Stimulated activated effector memory CD8-positive, alpha-beta T cell treated with anti-CD3 and anti-CD28 coated beads, Interleukin-12 subunit alpha, Interleukin-12 subunit beta, amount 100 ng/mL, for 72 hours (primary cell): ENCODE measurements at regions not wholly inside any gene's neighbourhood (a gene's known extent, or its start where the extent isn't known, plus 50 kb on each side); places are given as distances from the start of the nearest gene placed in this dataset.
"Not testable (repeated sequence)": the region's sequence is repeated elsewhere in the genome, so short reads cannot be mapped to it uniquely, and the experiment has no call there.

ENCODE experiments used
- ATAC-seq: fragments of 150-1000 bp; cut with Tn5 transposase; 2 replicates; pipeline ENCODE4 v1.10.0; 2021
- DNase-seq, 2 donors: peaks; one replicate each; pipeline ENCODE4 v3.0.0; 2021 to 2022; ENCODE audit warnings: low spot score in 2 of 2
- H3K27ac Mint-ChIP-seq: one replicate; pipeline ENCODE4 v1.8.0; 2022; ENCODE audit warnings: mild to moderate bottlenecking, mixed read lengths
- H3K36me3 Mint-ChIP-seq: one replicate; pipeline ENCODE4 v1.8.0; 2022; ENCODE audit warnings: mild to moderate bottlenecking, mixed read lengths
- H3K4me1 Mint-ChIP-seq: one replicate; pipeline ENCODE4 v1.8.0; 2022; ENCODE audit warnings: mixed read lengths
- H3K4me3 Mint-ChIP-seq: one replicate; pipeline ENCODE4 v1.8.0; 2022; ENCODE audit warnings: mild to moderate bottlenecking, mixed read lengths
- H3K9me3 Mint-ChIP-seq: one replicate; pipeline ENCODE4 v1.8.0; 2022; ENCODE audit warnings: mixed read lengths

DNA sequence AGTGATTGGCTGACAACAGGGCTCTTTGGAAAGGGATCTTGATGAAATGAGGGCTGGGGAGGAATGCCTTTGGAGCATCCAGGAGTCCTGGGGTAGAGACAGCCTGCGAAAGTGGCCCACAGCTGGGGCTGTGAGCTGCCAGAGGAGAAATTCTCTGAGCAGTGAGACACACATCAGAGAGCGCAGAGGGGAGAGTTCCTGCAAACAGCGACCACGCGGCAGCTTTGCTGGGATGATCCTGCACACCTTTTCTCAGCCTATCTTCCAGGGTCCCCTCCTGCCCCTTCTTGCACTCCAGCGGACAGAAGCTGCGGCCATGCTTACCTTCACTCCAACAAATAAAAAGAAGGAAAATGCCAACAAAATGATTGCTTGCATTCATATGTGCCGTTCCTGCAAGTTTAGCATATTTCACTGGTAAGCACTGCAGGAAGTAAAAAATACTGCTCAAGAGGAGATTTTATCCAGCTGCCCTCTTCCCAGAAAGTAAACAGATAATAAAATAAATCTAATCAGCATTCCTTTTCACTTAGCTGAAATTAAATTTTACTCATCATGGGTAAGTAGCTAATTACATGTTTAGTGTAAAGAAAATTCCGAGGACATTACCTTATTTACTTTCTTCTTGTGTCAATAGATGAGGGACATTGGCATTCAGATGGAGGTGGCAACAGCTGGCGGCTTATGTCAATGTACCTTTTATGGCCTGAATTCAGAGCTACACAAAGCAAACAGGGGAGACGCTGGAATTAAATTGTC lies 339.9 kb upstream of the ARID1B start:
- peaks cover 6% of the 10 kb centered on the region for H3K4me1 Mint-ChIP-seq
- H3K36me3 Mint-ChIP-seq, result no peaks in the 10 kb centered on the region
- no peak overlapping the region for H3K4me3 Mint-ChIP-seq
- H3K9me3 Mint-ChIP-seq, result no peaks in the 10 kb centered on the region
- H3K27ac Mint-ChIP-seq, result no peak overlapping the region
- no peak for ATAC-seq
- DNase-seq, result no peak

- no peaks in the 10 kb centered on the region for H3K9me3 Mint-ChIP-seq
- no peak for ATAC-seq
- H3K36me3 Mint-ChIP-seq, result no peaks in the 10 kb centered on the region
- no peak overlapping the region for H3K27ac Mint-ChIP-seq
- H3K4me1 Mint-ChIP-seq, result no peaks in the 10 kb centered on the region
- no peak for DNase-seq
- H3K4me3 Mint-ChIP-seq, result no peak overlapping the region
Measured at GRCh38 chr6:156434795-156435190, 342.4 kb upstream of the ARID1B start.

DNA sequence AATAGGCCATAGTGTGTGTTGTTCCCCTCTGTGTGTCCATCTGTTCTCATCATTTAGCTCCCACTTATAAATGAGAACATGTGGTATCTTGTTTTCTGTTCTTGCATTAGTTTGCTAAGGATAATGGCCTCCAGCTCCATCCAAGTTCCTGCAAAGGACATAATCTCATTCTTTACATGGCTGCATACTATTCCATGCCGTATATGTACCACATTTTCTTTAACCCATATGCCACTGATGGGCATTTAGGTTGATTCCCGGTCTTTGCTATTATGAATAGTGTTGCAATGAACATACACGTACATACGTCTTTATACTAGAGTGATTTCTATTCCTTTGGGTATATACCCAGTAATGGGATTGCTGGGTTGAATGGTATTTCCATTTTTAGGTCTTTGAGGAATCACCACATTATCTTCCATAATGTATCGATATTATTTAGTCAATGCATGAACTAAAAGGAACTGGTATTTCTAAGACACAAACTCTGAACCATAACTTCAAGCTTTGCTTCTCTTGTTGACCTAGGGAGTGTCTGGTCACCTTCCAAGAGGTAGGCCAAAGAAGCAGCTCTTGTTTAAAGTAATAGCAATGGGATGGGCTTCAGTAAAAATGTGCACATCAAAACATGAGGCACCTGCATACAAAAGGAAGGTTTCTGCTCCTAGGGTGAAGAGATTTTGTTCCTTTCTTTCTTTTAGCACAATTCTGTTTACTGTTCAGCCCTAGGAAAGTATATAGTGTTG lies 343.0 kb upstream of the ARID1B start:
- Mint-ChIP-seq H3K4me3 (no peak overlapping the region), H3K9me3 (no peaks in the 10 kb centered on the region), H3K27ac (no peak overlapping the region), H3K36me3 (no peaks in the 10 kb centered on the region), H3K4me1 (no peaks in the 10 kb centered on the region)
- ATAC-seq, result no peak
- no peak for DNase-seq

GRCh38 chr6:156432543-156432942 lies 344.6 kb upstream of the ARID1B start:
- H3K27ac Mint-ChIP-seq, result no peak overlapping the region
- H3K9me3 Mint-ChIP-seq, result no peaks in the 10 kb centered on the region
- ATAC-seq (no peak), DNase-seq (no peak)
- H3K4me3 Mint-ChIP-seq, result no peak overlapping the region
- H3K36me3 Mint-ChIP-seq, result no peaks in the 10 kb centered on the region
- no peaks in the 10 kb centered on the region for H3K4me1 Mint-ChIP-seq

DNA sequence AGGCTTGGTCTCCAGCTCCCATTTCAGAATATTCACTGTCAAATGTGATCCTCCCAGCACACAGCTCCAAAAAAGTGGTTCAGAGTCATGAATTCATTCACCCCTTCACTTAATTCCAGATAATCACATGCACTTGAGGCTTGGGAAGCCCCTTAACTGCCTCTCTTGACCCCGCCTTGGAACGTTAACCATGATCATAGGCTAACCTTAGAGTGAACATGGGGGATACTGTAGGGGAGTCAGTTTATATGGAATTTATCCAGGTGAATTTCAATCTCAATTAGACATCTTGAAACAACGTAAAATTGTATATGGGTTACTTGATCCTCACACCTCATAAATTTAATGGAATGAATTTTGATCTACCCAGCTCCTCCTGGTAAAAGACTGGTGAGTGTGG lies 346.8 kb upstream of the ARID1B start:
- no peak overlapping the region for H3K4me3 Mint-ChIP-seq
- no peak overlapping the region for H3K27ac Mint-ChIP-seq
- H3K36me3 Mint-ChIP-seq, result no peaks in the 10 kb centered on the region
- H3K9me3 Mint-ChIP-seq, result no peaks in the 10 kb centered on the region
- no peaks in the 10 kb centered on the region for H3K4me1 Mint-ChIP-seq
- no peak for DNase-seq
- no peak for ATAC-seq

- Mint-ChIP-seq H3K4me3 (no peak overlapping the region), H3K9me3 (no peaks in the 10 kb centered on the region), H3K36me3 (no peaks in the 10 kb centered on the region), H3K27ac (no peak overlapping the region), H3K4me1 (peaks cover 25% of the 10 kb centered on the region)
- ATAC-seq (no peak), DNase-seq (no peak)
Measured at GRCh38 chr6:156427345-156427744, 349.8 kb upstream of the ARID1B start.

GRCh38 chr6:156425359-156426020 lies 351.7 kb upstream of the ARID1B start:
- Mint-ChIP-seq H3K36me3 (no peaks in the 10 kb centered on the region), H3K4me1 (peaks cover 31% of the 10 kb centered on the region), H3K27ac (no peak overlapping the region), H3K4me3 (no peak overlapping the region), H3K9me3 (no peaks in the 10 kb centered on the region)
- no peak for DNase-seq
- ATAC-seq, result no peak

GRCh38 chr6:156423829-156424228 lies 353.3 kb upstream of the ARID1B start:
- Mint-ChIP-seq H3K9me3 (no peaks in the 10 kb centered on the region), H3K27ac (peak overlapping the region; percentile 60), H3K36me3 (no peaks in the 10 kb centered on the region), H3K4me1 (peaks cover 31% of the 10 kb centered on the region), H3K4me3 (peak overlapping the region; percentile 28)
- ATAC-seq, result peak; percentile 91
- DNase-seq, result no peak

- ATAC-seq (peak; percentile 9), DNase-seq (no peak)
- Mint-ChIP-seq H3K4me3 (peak overlapping the region; percentile 28), H3K4me1 (peaks cover 31% of the 10 kb centered on the region), H3K36me3 (no peaks in the 10 kb centered on the region), H3K9me3 (no peaks in the 10 kb centered on the region), H3K27ac (peak overlapping the region; percentile 60)
Measured at GRCh38 chr6:156423075-156423474, 354.1 kb upstream of the ARID1B start.

DNA sequence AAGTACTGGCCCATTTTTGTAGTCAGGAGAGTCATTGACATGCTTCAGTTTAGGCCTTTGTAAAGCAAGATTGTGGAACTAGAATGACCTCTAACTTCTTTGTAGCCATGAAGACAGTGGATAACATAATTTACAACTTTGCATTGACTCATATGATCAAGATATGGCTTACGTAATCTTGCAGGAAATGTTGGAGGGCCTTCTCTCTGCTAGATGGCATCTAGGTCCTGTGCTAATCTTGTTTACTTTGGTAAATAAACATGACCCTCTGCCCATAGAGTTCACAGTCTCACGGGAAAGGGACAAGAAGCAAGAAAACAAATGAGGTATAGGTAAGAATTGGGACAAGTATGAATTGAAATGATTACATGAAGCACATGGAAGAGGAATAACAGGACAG lies 355.2 kb upstream of the ARID1B start:
- no peak overlapping the region for H3K4me3 Mint-ChIP-seq
- no peaks in the 10 kb centered on the region for H3K9me3 Mint-ChIP-seq
- ATAC-seq, result no peak
- peak overlapping the region; percentile 60 for H3K27ac Mint-ChIP-seq
- H3K36me3 Mint-ChIP-seq, result no peaks in the 10 kb centered on the region
- H3K4me1 Mint-ChIP-seq, result peaks cover 31% of the 10 kb centered on the region
- DNase-seq, result no peak

- Mint-ChIP-seq H3K27ac (peak overlapping the region; percentile 57), H3K4me1 (peaks cover 31% of the 10 kb centered on the region)
- DNase-seq, H3K9me3 Mint-ChIP-seq, H3K4me3 Mint-ChIP-seq, H3K36me3 Mint-ChIP-seq, ATAC-seq: not testable (repeated sequence)
Measured at GRCh38 chr6:156421301-156421700, 355.9 kb upstream of the ARID1B start.

- Mint-ChIP-seq H3K27ac (peak overlapping the region; percentile 57), H3K9me3 (no peaks in the 10 kb centered on the region), H3K4me1 (peaks cover 31% of the 10 kb centered on the region), H3K36me3 (no peaks in the 10 kb centered on the region), H3K4me3 (no peak overlapping the region)
- DNase-seq (no peak), ATAC-seq (no peak)
Measured at GRCh38 chr6:156420172-156420993, 356.8 kb upstream of the ARID1B start.

- Mint-ChIP-seq H3K27ac (no peak overlapping the region), H3K9me3 (no peaks in the 10 kb centered on the region), H3K4me3 (no peak overlapping the region), H3K4me1 (peaks cover 28% of the 10 kb centered on the region), H3K36me3 (no peaks in the 10 kb centered on the region)
- ATAC-seq, result no peak
- DNase-seq, result no peak
Measured at GRCh38 chr6:156419594-156419993, 357.6 kb upstream of the ARID1B start.

GRCh38 chr6:156418253-156418652 lies 358.9 kb upstream of the ARID1B start:
- Mint-ChIP-seq H3K9me3 (no peaks in the 10 kb centered on the region), H3K27ac (no peak overlapping the region), H3K4me1 (peaks cover 15% of the 10 kb centered on the region), H3K4me3 (no peak overlapping the region), H3K36me3 (no peaks in the 10 kb centered on the region)
- ATAC-seq (no peak), DNase-seq (no peak)

- no peak for DNase-seq
- Mint-ChIP-seq H3K4me3 (no peak overlapping the region), H3K9me3 (no peaks in the 10 kb centered on the region), H3K27ac (no peak overlapping the region), H3K36me3 (no peaks in the 10 kb centered on the region), H3K4me1 (no peaks in the 10 kb centered on the region)
- ATAC-seq, result no peak
Measured at GRCh38 chr6:156416391-156416790, 360.8 kb upstream of the ARID1B start.
